ENCODE measurements at regions not wholly inside any gene's neighbourhood (a gene's known extent, or its start where the extent isn't known, plus 50 kb on each side); places are given as distances from the start of the nearest gene placed in this dataset.
A peak's percentile ranks its signal among the peaks of the same experiment; 100 is the strongest.

DNA sequence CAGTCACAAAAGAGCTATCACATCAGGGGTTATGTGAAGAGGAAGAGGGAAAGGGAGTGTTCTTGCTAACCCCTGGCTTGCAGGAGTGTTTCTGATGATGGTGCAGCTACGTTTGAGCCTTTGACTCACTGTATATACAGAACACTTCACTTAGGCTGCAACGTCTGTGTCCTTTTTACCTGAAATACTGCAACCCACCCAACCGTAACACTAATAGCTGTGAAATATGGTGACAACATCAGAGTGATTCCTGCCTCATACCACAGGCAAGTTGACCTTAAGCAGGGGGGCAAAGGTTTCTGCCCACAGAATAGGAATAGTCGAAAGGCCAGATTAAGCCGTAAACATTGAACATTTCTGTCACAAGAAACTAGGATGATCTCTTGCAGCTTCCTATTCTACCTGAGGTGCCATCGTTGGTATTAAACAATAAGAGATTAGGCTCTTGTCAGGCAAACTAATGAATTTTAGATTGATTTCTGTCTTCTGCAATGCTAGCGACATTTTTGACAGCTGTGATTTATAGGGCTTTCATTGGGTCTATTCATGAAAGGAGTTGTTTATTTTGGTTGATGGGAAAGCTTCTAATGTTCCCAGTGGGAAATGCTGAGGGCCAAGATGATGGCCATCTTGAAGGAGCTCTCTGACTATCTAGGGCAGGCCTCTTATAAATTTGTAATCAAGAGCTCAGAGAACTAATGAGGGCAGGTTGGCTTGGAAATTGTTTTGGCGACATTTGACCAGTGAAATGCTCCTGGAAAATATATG, 316.8 kb downstream of the PIK3C3 start:
- no peak for DNase-seq

DNA sequence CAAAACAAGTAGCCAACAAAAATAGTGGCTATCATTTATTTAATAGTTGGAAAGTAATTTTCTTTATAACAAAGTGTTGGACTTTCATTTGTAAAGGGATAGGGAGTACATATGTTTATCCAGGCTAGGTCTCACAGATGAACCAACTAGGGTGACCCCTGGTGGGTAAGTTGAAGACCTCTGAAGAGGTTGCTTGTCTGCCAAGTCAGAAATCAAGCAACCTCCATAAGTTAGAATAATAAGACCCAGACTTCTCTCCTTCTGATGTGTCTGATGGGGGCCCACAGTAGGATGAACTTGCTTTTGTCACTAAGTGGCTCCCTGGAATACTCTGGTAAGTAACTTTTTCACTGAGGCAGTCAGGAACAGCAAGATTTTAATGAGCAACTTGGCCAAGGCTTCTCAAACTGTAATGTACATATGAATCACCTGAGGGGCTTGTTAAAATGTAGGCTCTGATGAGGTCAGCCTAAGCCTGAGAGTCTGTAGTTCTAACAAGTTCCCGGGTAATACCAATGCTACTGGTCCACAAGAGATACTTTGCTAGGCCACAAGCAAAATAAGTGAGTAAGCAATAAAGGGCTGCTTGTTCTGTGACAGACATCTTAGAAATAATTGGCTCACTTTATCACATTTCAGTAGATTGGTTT, 319.6 kb downstream of the PIK3C3 start:
- DNase-seq: no peak

DNA sequence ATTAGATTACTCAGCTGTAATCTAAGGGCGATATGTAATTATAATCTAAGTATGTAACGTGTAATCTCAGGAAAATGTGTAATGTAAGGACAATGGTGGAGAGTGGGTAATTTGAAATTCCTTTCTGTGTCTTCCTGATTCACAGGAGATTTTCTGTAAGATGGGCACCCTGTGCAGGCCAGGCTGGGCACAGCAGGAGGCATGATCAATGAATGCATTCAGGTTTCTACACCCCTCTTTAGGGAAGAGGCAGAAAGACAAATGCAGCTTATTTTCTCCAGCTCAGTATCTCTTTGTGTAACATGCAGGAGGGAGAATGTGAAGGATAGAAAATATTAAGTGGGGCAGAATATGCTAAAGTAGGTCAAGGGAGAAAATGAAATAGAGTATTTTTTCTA, 320.1 kb downstream of the PIK3C3 start:
- DNase-seq: no peak

DNA sequence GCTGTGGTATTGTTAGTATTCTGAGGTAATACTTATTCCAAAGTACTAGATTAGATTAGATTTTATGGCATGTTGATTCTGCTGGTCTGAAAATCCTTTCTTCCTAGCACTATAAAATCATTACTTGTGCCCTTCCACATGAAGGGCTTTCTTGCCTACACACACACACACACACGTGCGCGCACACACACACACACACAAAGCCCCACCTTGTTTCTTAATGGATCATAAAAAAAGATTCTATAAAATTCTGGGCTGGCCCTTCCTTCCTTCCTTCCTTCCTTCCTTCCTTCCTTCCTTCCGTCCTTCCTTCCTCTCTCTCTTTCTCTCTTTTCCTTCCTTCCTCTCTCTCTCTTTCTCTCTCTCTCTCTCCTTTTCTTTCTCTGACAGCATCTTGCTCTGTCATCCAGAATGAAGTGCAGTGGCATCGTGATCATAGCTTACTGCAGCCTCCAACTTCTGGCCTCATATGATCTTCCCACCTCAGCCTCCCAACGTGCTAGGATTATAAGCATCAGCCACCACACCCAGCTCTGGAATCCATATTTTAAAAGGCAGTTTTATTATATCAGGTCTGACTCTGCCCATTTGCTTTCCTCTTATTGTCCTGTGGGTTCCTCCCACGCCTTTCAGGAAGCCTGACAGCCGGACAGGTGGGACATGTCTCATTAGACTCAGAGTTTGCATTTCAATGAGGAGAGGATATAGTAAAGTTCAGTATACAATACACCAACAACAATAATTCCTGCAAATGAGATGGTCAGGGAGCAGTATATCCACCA, 321.1 kb downstream of the PIK3C3 start:
- DNase-seq: no peak

DNA sequence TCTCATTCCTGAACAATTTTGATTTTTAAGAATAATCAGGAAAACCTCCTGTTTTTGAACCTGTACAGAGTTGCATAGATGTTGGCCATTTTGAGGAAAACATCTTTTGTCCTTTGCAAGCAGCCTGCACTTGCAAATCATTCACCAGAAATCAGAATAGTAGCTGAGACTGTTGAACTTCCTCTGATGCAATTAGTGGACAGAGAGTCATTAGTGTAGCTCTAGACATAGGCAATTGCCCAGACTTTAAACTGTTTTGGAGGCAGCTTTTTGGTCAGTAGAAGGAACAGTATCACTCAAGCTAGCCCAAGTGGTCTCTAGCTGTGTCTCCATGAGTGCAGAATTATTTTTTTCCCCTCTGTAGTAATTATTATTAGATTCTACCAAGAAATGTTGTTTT, 326.1 kb downstream of the PIK3C3 start:
- DNase-seq: no peak

DNA sequence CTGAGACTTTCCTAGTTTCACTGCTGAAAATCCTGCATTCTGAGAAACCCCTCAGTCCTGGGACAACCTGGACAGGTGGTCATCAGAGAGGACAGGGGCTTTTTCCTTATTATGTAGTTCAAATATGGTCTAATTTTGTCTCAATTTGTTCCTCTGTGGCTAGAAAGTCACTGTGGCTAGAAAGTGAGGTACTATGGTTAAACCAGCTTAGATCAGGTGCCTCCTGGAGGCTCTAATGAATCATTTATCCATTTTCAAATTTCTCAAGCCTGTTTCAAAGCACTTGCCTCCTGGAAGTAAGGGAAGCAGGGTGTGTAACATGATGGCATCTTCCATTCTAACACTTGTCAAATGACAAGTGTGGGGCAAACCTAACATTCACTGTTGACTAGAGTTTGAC, 326.8 kb downstream of the PIK3C3 start:
- no peak for DNase-seq

DNA sequence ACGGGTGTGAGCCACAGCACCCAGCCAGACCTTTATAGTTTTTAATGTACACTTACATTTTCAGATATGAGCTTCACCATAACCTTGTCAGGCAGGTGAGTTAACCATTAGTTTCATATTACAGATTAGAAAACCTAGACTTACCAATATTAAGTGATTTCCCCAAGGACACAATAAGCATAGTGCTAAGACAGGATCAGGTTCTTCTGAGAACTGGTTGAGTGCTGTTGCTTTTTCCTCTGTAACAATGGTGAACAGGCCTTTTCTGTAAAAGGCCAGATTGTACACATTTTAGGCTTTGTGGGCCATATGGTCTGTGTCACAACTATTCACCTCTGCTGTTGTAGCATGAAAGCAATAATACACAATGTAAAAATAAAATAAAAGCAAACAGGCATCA, 332.0 kb downstream of the PIK3C3 start:
- no peak for DNase-seq

DNA sequence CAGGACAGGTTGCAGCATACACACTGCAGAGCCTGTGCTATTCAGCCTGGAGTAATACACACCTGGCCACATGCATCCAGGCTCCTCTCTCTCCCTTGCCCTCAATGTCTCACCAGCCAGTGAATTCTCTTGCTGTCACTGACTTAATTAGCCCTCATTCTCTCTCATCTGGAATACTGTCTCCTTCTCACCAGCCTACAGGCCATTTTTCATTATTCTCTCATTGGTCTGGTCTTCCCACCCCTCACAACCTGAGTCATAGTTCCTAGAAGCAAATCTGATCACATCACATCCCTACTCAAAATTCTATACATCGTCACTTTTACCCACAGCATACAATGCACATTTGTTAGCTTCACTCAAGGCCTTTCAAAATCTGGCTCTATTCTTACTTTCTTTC, 333.1 kb downstream of the PIK3C3 start:
- no peak for DNase-seq

DNA sequence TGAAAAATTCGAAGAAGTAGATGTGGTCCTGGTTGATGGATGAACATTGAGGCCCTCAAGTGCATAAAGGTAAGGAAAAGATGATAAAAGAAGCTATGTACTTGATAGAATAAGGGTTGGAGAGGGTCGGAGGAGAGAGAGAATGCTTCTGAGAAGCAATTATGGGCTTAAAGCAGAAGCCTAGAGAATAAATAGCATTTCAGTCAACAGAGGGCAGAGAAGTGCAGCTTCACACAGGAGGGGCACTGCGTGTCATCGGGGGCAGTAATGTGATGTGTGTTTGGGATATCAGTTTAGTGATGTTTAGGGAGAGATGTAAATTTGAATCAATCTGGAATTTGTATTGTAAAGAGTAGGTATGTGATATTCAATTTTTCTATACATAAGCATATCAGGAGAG, 334.5 kb downstream of the PIK3C3 start:
- no peak for DNase-seq

DNA sequence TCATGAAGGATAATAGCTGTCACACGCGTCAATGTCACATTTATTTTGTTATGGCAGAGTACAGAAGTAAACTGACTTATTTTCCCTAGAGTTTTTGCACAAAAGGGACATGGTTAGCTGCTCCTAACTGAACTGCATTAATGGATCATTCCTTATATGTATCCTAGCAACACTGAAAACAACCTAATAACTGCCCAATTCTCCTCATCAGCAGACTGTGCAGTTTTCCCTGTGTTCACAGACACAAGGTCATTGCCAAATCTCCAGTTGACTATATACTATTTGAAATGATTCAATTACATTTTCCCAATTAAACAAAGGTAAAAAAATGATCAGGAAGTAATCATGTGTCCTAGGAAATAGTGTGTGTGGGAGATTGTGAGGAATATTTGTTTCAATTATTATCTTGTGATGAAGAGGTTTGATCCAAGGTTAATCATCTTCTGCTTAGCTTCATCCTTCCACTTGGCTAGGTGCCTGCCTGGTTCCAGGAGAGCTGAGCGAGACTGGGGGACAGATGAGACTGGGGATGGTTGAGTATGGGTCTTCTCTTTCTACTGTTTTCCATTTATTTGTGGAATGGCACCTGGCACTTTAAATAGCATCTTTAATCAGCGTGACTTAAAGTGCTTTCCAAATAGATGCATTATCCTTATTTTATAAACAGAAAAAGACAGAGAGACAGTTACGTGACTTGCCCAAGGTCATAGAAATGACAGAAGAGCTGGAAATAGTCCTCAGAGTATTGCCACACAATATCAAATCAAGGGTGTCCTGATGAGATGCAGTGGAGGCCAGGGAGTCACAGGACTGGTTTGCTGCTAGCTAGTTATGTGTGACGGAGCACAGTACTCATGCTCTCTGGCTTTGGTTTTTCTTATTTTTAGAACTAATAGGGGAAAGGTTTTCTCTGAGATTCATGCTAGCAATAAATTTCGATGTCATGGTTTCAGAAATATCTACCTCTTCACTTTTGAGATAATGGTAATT, 335.6 kb downstream of the PIK3C3 start:
- DNase-seq: no peak

DNA sequence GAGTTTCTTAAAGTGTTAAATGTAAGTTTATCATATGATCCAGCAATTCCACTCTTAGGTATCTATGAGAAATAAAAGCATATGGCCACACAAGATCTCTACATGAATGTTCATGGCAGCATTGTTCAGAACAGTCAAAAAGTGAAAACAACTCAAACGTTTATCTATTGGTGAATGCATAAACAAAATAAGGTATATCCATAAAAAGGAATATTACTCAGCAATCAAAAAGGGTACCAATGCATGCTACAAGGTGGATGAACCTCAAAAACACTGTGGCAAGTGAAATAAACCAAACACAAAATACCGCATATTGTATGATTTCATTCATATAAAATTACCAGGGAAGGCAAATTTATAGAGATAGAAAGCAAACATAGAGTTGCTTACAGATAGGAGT, 337.6 kb downstream of the PIK3C3 start:
- DNase-seq: no peak

DNA sequence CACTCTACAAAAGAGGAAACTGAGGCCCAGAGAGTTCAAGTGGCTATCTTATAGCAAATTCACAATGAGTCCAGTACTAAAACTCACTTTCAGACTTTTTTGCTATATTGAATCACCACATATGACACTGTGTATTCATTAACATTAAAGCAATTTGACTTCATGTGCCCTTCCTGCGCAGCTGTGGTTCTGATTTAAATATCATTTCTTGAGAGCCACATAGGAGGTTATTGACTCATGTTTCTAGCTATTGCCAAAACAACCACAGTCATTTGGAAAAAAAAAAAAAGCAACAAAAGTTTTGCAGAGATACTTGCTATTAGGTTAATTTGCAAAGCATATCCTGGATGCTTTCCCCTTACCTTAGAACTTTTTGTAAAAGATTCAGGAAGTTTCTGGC, 341.2 kb downstream of the PIK3C3 start:
- no peak for DNase-seq

DNA sequence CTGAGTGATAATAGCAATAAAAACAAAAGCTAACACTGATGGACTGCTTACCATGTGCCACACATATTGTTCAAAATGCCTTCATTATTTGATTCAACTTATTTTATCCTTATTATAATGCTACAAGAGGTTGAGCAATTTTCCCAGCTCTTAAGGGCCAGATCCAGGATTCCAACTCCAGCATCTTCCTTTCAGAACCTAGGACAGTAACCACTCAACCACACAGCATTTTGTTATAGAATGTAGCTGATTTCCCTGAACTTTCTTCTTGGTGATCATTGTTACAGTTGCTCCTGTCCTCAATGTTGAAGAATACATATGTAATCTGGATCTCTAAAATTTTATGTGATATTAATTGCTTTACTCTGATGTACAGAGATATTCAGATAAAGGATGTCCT, 341.7 kb downstream of the PIK3C3 start:
- DNase-seq: no peak

DNA sequence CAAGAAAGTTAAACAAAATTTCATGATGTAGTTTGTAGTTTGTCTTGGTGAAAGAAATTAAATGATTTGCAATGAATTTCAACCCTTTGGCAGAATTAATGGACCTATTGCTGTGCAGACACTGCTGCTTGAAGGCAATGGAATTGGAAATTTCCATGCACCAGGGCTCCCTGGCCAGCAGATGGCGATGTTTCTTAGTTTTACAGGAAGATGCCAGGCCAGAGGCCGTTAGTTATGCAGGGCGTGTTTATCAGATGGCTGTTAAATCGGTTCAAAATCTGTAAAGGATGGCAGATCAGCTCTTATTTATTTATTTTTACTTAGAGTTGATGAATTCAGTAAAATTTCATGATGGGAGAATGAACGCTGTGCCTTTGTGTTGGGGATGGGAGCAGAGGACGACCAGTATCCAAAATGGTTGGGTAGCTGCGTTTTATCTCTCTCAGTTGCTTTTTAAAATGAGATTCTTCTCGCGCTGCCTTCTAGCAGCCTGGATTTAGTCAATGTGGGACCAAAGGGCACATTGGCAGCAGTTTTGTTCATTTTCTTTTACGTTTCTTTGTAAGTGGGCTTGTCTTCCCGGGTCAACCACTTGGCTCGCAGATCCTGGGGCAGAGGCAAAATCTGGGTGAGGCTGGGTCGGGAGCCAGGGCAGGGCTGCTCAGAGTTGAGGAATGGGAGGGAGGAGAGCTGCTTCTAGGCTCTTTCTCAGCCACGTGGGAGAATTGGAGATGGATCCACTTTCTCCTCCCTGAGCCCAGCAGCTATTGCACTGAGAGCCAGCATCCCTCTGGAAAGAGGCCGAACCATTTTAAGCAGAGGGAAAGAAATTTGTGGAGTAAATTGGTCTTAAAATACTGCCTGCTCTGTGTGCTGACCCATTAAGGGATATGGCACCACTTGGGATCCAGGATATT, 344.0 kb downstream of the PIK3C3 start:
- DNase-seq: peak in 4 of 5 donors; percentile 17 to 49 (median 25)

DNA sequence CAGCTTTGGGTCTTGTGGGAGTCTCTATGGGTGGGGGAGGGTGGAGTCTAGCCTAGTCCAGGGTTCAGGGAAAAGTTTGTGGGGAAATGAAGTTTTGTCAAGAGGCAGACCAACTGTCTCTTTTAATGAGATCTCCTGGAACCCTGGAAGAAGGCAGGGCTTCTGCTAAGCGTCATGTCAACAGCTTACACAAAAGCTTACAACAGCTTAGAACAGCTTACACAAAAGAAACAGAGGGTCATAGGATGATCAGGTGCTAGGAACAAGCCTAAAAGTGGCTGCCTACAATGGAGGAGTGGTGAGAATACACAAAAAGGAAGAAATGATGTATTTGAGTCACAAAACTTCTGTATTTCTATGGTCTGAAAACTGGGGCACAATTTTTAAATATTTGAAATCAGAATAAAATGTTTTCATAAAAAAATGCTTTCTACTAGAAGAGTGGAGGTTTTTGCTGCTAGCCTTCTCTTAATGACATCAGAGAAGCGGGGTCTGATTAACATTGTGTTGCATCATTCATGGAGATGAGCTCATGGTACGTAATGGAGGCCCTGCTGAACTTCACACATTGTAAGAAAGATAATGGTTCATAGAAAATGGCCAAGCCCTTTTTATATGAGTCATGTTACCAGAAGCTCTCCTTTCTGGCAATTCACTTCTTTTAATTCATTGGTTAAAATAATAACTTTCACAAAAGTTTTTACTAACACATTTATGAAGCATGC, 351.0 kb downstream of the PIK3C3 start:
- DNase-seq: no peak

DNA sequence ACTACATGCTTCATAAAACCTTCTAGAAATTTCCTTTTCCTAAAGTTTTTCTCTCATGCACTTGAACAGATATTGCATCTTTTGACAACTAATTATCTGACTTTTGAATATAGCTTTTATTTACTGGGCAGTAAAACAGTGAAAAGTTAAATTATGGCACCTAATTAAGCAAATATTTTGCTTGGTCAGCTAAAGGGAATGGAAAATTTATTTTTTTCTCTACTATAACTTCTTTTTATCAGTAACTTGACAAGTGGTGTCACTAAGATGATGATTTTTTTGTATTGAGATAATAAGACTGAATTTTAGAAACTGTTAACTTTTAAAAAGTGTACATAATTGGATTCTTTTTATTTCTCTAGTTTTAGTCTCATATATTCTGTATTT, 351.6 kb downstream of the PIK3C3 start:
- no peak for DNase-seq

DNA sequence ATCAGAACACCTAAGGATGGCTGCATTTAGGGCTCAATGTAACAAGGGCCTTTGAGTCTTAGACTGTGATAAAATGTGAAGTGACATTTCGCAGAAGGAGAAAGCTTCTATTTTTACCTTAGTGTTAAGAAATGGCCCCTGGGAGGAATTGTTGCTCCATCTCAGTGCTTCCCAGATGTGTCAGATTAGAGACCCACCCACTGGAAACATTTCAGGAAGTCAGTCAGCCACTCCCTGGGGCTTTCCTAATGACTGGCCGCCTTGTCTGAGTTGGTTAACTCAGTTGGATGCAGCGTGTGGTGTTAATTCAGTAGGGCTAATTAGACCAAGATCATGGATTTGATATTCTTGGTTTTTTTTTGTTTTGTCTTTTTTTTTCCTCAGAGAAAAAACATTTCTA, 355.9 kb downstream of the PIK3C3 start:
- DNase-seq: no peak

DNA sequence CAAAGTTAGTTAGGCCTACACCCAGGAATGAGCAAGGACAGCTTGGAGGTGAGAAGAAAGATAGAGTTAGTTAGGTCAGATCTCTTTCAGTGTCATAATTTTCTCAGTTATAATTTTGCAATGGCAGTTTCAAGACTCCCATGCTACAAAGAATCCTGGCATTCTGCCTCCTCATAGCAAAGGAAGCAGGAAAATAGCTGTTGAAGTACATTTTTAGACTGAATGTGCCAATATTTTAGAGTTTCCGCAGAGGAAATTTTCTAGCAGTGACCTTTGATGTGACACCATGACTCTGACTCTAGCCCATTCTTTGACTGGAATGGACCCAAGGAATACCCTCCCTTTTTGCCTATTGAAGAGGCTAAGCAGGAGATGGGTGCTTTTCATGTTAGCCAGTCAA, 371.7 kb downstream of the PIK3C3 start:
- DNase-seq: no peak

DNA sequence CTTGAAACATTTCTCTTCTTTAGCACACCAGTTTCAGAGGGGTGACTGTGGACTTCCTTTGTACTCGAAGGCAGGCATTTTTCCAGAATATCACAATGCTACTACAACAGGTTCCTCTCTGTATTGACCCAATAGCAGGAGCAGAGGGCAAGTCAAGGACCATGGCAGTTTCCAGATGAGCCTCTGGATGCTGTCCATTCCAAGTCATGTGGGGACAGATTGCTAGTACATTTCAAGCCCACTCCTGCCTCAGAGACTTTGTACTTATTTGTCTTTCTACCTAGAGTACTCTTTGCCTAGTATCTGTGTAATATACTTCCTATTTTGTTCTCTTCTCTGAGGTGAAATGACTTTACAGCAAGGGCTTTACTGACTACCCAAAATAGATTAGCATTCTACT, 373.9 kb downstream of the PIK3C3 start:
- DNase-seq: no peak

DNA sequence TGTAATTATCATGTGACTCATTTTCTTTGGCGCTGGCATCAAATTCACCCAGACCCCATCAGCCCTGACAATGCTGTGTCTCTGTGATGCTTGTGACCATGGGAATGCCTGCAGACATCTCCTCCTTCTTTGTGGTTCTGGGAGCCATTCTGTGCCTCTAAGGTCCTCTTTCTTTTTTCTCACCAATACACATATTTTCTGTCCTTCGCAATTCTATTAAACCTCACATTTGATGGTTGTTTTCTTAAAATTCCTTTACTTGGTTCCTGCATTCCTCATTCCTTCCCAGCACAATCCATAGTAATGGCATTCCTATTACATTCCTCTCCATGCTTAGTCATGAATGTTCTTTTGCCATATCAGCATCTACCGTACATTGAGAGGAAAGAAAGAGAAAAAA, 375.3 kb downstream of the PIK3C3 start:
- no peak for DNase-seq

DNA sequence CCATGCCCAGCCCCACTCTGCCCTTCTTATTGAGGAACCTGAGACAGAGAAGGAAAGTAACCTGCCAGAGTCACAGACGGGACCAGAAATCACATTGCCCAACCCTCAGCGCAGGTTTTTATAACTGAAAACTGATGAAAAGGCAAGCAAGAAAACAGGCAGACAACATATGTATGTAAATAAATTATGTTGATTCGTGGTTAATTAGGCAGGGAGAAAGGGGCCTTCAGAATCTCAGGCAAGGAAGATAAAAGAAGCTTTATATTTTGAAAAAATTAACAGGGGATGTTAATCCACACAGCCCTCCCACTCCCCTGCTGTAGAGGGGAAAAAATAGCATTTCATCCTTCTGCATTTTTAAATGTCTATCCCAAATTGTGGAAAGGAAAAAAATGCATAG, 378.5 kb downstream of the PIK3C3 start:
- DNase-seq: no peak
